Activated naive CD4-positive, alpha-beta T cell treated with anti-CD3 and anti-CD28 coated beads for 36 hours (primary cell): ENCODE measurements at regions not wholly inside any gene's neighbourhood (a gene's known extent, or its start where the extent isn't known, plus 50 kb on each side); places are given as distances from the start of the nearest gene placed in this dataset.
"Not testable (repeated sequence)": the region's sequence is repeated elsewhere in the genome, so short reads cannot be mapped to it uniquely, and the experiment has no call there.

Source experiments
- CTCF ChIA-PET: fragments of 350-600 bp; sonication (Branson Sonifier 250); formaldehyde crosslinking; loops from one replicate; lab custom pipeline; 2021; ENCODE audit warnings: antibody characterized with exemption; lab: Charles Lee
- DNase-seq: peaks from one replicate; pipeline ENCODE4 v3.0.0-alpha.2; 2020
- H3K27ac Mint-ChIP-seq: one replicate; pipeline ENCODE4 v1.8.0; 2021; ENCODE audit warnings: mild to moderate bottlenecking, mixed read lengths
- H3K27me3 Mint-ChIP-seq: one replicate; pipeline ENCODE4 v1.8.0; 2021; ENCODE audit warnings: low read depth, mixed read lengths
- H3K36me3 Mint-ChIP-seq: one replicate; pipeline ENCODE4 v1.8.0; 2021; ENCODE audit warnings: low read depth, mixed read lengths
- H3K4me1 Mint-ChIP-seq: one replicate; pipeline ENCODE4 v1.8.0; 2021; ENCODE audit warnings: low read depth, mixed read lengths
- H3K4me3 Mint-ChIP-seq: one replicate; pipeline ENCODE4 v1.8.0; 2021; ENCODE audit warnings: mild to moderate bottlenecking, moderate library complexity, mixed read lengths
- H3K9me3 Mint-ChIP-seq: one replicate; pipeline ENCODE4 v1.8.0; 2021; ENCODE audit warnings: mixed read lengths
- intact Hi-C: fragments of 100-400 bp; cut with micrococcal nuclease; formaldehyde crosslinking; loops from one replicate; pipeline ENCODE4 v1.15.1; 2023

GRCh38 chr11:44391004-44391403 lies 81.1 kb upstream of the ALX4 start:
- H3K4me1 Mint-ChIP-seq, H3K9me3 Mint-ChIP-seq, DNase-seq, CTCF ChIA-PET, H3K4me3 Mint-ChIP-seq, H3K36me3 Mint-ChIP-seq, intact Hi-C loops, H3K27ac Mint-ChIP-seq: not testable (repeated sequence)
- H3K27me3 Mint-ChIP-seq = peaks cover 31% of the 10 kb centered on the region

- H3K9me3 Mint-ChIP-seq, DNase-seq, H3K27ac Mint-ChIP-seq, H3K4me3 Mint-ChIP-seq, intact Hi-C loops, H3K36me3 Mint-ChIP-seq, H3K4me1 Mint-ChIP-seq, CTCF ChIA-PET: not testable (repeated sequence)
- peaks cover 19% of the 10 kb centered on the region for H3K27me3 Mint-ChIP-seq
Observed at GRCh38 chr11:44396746-44397145, 86.8 kb upstream of the ALX4 start.

GRCh38 chr11:44397586-44398178 lies 87.7 kb upstream of the ALX4 start:
- Mint-ChIP-seq H3K4me1 (no peaks in the 10 kb centered on the region), H3K36me3 (no peaks in the 10 kb centered on the region), H3K4me3 (no peak overlapping the region), H3K27ac (no peak overlapping the region), H3K27me3 (peaks cover 19% of the 10 kb centered on the region), H3K9me3 (peaks cover 3% of the 10 kb centered on the region)
- intact Hi-C loops = no loop called here
- no peak for DNase-seq
- CTCF ChIA-PET = no interaction called here

- DNase-seq = no peak
- Mint-ChIP-seq H3K27ac (no peak overlapping the region), H3K4me1 (no peaks in the 10 kb centered on the region), H3K36me3 (no peaks in the 10 kb centered on the region), H3K9me3 (peaks cover 3% of the 10 kb centered on the region), H3K4me3 (no peak overlapping the region), H3K27me3 (peaks cover 19% of the 10 kb centered on the region)
- intact Hi-C loops = no loop called here
- CTCF ChIA-PET = interaction anchor here (0.6 to 0.7 kb wide), 2 partner anchors 53 to 259 kb away, joined by 3 read pairs; no protein-coding TSS in a partner anchor
Observed at GRCh38 chr11:44398266-44399030, 88.5 kb upstream of the ALX4 start.

- Mint-ChIP-seq H3K27ac (no peak overlapping the region), H3K9me3 (no peaks in the 10 kb centered on the region), H3K27me3 (peaks cover 7% of the 10 kb centered on the region), H3K4me1 (no peaks in the 10 kb centered on the region), H3K4me3 (no peak overlapping the region), H3K36me3 (no peaks in the 10 kb centered on the region)
- DNase-seq = no peak
- CTCF ChIA-PET = no interaction called here
- intact Hi-C loops = no loop called here
Observed at GRCh38 chr11:44399968-44400367, 90.0 kb upstream of the ALX4 start.

GRCh38 chr11:44400431-44400830 lies 90.5 kb upstream of the ALX4 start:
- Mint-ChIP-seq H3K27me3 (peaks cover 12% of the 10 kb centered on the region), H3K4me1 (no peaks in the 10 kb centered on the region), H3K9me3 (no peaks in the 10 kb centered on the region), H3K36me3 (no peaks in the 10 kb centered on the region), H3K4me3 (no peak overlapping the region), H3K27ac (no peak overlapping the region)
- DNase-seq = no peak
- CTCF ChIA-PET = no interaction called here
- intact Hi-C loops = no loop called here

- Mint-ChIP-seq H3K27me3 (peaks cover 10% of the 10 kb centered on the region), H3K4me1 (no peaks in the 10 kb centered on the region), H3K27ac (no peak overlapping the region), H3K9me3 (no peaks in the 10 kb centered on the region), H3K4me3 (no peak overlapping the region), H3K36me3 (no peaks in the 10 kb centered on the region)
- intact Hi-C loops = no loop called here
- CTCF ChIA-PET = no interaction called here
- DNase-seq = no peak
Observed at GRCh38 chr11:44402466-44403075, 92.6 kb upstream of the ALX4 start.

GRCh38 chr11:44403176-44403575 lies 93.2 kb upstream of the ALX4 start:
- DNase-seq = no peak
- Mint-ChIP-seq H3K9me3 (no peaks in the 10 kb centered on the region), H3K27me3 (peaks cover 13% of the 10 kb centered on the region), H3K4me3 (no peak overlapping the region), H3K4me1 (no peaks in the 10 kb centered on the region), H3K27ac (no peak overlapping the region), H3K36me3 (no peaks in the 10 kb centered on the region)
- intact Hi-C loops = no loop called here
- CTCF ChIA-PET = no interaction called here

GRCh38 chr11:44403587-44404273 lies 93.8 kb upstream of the ALX4 start:
- H3K9me3 Mint-ChIP-seq = no peaks in the 10 kb centered on the region
- H3K27me3 Mint-ChIP-seq = peaks cover 15% of the 10 kb centered on the region
- no peaks in the 10 kb centered on the region for H3K4me1 Mint-ChIP-seq
- no peak overlapping the region for H3K27ac Mint-ChIP-seq
- no peak overlapping the region for H3K4me3 Mint-ChIP-seq
- DNase-seq = no peak
- intact Hi-C loops = no loop called here
- CTCF ChIA-PET = interaction anchor here (0.6 kb wide), 1 partner anchor 49 kb away, joined by 4 read pairs; no protein-coding TSS in a partner anchor
- no peaks in the 10 kb centered on the region for H3K36me3 Mint-ChIP-seq

GRCh38 chr11:44404301-44404700 lies 94.4 kb upstream of the ALX4 start:
- H3K4me1 Mint-ChIP-seq = no peaks in the 10 kb centered on the region
- intact Hi-C loops = no loop called here

GRCh38 chr11:44404736-44405395 lies 94.9 kb upstream of the ALX4 start:
- intact Hi-C loops = no loop called here
- no peaks in the 10 kb centered on the region for H3K4me1 Mint-ChIP-seq
- no peak overlapping the region for H3K4me3 Mint-ChIP-seq
- no peaks in the 10 kb centered on the region for H3K36me3 Mint-ChIP-seq
- no peak overlapping the region for H3K27ac Mint-ChIP-seq
- CTCF ChIA-PET = no interaction called here
- peaks cover 16% of the 10 kb centered on the region for H3K27me3 Mint-ChIP-seq
- no peaks in the 10 kb centered on the region for H3K9me3 Mint-ChIP-seq
- no peak for DNase-seq

More at GRCh38 chr11:44404301-44404700, 94.4 kb upstream of the ALX4 start:
- no peak overlapping the region for H3K27ac Mint-ChIP-seq
- H3K4me3 Mint-ChIP-seq = no peak overlapping the region
- CTCF ChIA-PET = interaction anchor here (0.6 kb wide), 1 partner anchor 49 kb away, joined by 4 read pairs; no protein-coding TSS in a partner anchor
- no peak for DNase-seq
- H3K27me3 Mint-ChIP-seq = peaks cover 16% of the 10 kb centered on the region
- no peaks in the 10 kb centered on the region for H3K36me3 Mint-ChIP-seq
- no peaks in the 10 kb centered on the region for H3K9me3 Mint-ChIP-seq
